GM12878 (cell line): ENCODE measurements at regions not wholly inside any gene's neighbourhood (a gene's known extent, or its start where the extent isn't known, plus 50 kb on each side); places are given as distances from the start of the nearest gene placed in this dataset.
A peak's percentile ranks its signal among the peaks of the same experiment; 100 is the strongest.

Source experiments
- ATAC-seq: fragments of 200-7000 bp; cut with Tn5 transposase; 3 replicates; pipeline ENCODE4 v1.9.1; 2020; ENCODE audit warnings: mild to moderate bottlenecking, moderate library complexity
- BruUV-seq: library from RNA; stranded (reverse); fragments of 400-500 nt; replicated peaks from 2 replicates; lab custom pipeline; 2021; lab: Mats Ljungman, UMichigan
- CTCF ChIA-PET: fragments of 300-600 bp; sonication (Branson Sonifier 250); formaldehyde crosslinking; extraction: SDS; loops from one replicate; lab custom pipeline; 2021; ENCODE audit warnings: inconsistent platforms; lab: Yijun Ruan, JAX
- POLR2A ChIA-PET: fragments of 350-600 bp; formaldehyde crosslinking; extraction: SDS; loops from one replicate; lab custom pipeline; 2021; ENCODE audit warnings: inconsistent platforms; lab: Charles Lee
- RAD21 ChIA-PET: fragments of 300-600 bp; sonication (Branson Sonifier 250); formaldehyde crosslinking; loops from one replicate; lab custom pipeline; 2023; ENCODE audit warnings: antibody characterized with exemption; ENCODE audit not compliant: unreplicated experiment; lab: Charles Lee
- SMC1A ChIA-PET: fragments of 300-600 bp; sonication (Branson Sonifier 250); formaldehyde crosslinking; loops from one replicate; lab custom pipeline; 2023; ENCODE audit not compliant: unreplicated experiment, uncharacterized antibody; lab: Charles Lee
- DNase-seq: peaks from one replicate; pipeline ENCODE4 v3.0.0-alpha.2; 2011; ENCODE audit warnings: low read depth, low spot score
- FAIRE-seq: peaks from 3 replicates; lab custom pipeline; 2011; peaks lifted over from hg19 to GRCh38; lab: Jason Lieb, UNC
- H2AFZ ChIP-seq: 2 replicates; pipeline ENCODE4 v1.6.0; 2011; ENCODE audit warnings: low read depth, low read length, control low read depth; ENCODE audit not compliant: control insufficient read depth
- H3K27ac ChIP-seq: 2 replicates; pipeline ENCODE4 v1.5.1; 2011; ENCODE audit warnings: control low read depth; ENCODE audit not compliant: control insufficient read depth, insufficient read depth
- H3K27me3 ChIP-seq, 2 experiments: replicated peaks in 1 of 2; 2 replicates each; pipeline versions ENCODE4 v1.6.0 to v1.6.1; 2011; ENCODE audit warnings: low read length in 1 of 2; ENCODE audit not compliant: control insufficient read depth in 2 of 2, insufficient read depth in 2 of 2
- H3K36me3 ChIP-seq, 2 experiments: 2 replicates each; pipeline ENCODE4 v1.5.1; 2011; ENCODE audit warnings: low read length in 1 of 2; ENCODE audit not compliant: control insufficient read depth in 2 of 2, insufficient read depth in 2 of 2
- H3K4me1 ChIP-seq: 2 replicates; pipeline ENCODE4 v1.6.1; 2011; ENCODE audit warnings: mild to moderate bottlenecking, low read length, moderate library complexity, mixed read lengths; ENCODE audit not compliant: control insufficient read depth, insufficient read depth
- H3K4me2 ChIP-seq: 2 replicates; pipeline ENCODE4 v1.6.0; 2011; ENCODE audit warnings: control low read depth; ENCODE audit not compliant: control insufficient read depth, insufficient read depth
- H3K4me3 ChIP-seq: fragments of 200-600 bp; sonication (generic); 2 replicates; pipeline ENCODE4 v1.5.1; 2016
- H3K79me2 ChIP-seq: 2 replicates; pipeline ENCODE4 v1.6.0; 2011; ENCODE audit warnings: low read length; ENCODE audit not compliant: control insufficient read depth, insufficient read depth
- H3K9ac ChIP-seq: 2 replicates; pipeline ENCODE4 v1.8.0; 2011; ENCODE audit warnings: low read length, control low read depth, mixed read lengths; ENCODE audit not compliant: control insufficient read depth, insufficient read depth
- H3K9me3 ChIP-seq: replicated peaks from 3 replicates; pipeline ENCODE4 v1.5.1; 2011; ENCODE audit warnings: mild to moderate bottlenecking, low read length; ENCODE audit not compliant: control insufficient read depth, insufficient read depth
- H4K20me1 ChIP-seq: 2 replicates; pipeline ENCODE4 v1.6.0; 2011; ENCODE audit not compliant: control insufficient read depth, insufficient read depth
- CTCF ChIP-seq, 3 experiments: IDR thresholded peaks in 2 of 3; conservative IDR thresholded peaks in 1 of 3; 2 replicates each; pipeline ENCODE4 v1.5.1; 2011; ENCODE audit warnings: low read depth in 3 of 3, low read length in 3 of 3, mild to moderate bottlenecking in 3 of 3, control low read depth in 2 of 3, moderate library complexity in 2 of 3, inconsistent platforms in 1 of 3, mixed read lengths in 1 of 3; ENCODE audit not compliant: control insufficient read depth in 2 of 3, insufficient read depth in 1 of 3; ENCODE audit errors: extremely low read depth in 1 of 3
- FOXM1 ChIP-seq: IDR thresholded peaks from 2 replicates; pipeline ENCODE4 v1.6.1; 2012; ENCODE audit warnings: low read depth, mild to moderate bottlenecking, inconsistent platforms, low read length, moderate library complexity
- RAD21 ChIP-seq: IDR thresholded peaks from 2 replicates; pipeline ENCODE4 v1.6.1; 2011; ENCODE audit warnings: mild to moderate bottlenecking, low read depth, low read length, moderate library complexity; ENCODE audit not compliant: insufficient read depth
- SMC3 ChIP-seq: IDR thresholded peaks from 2 replicates; pipeline ENCODE4 v1.6.1; 2011; ENCODE audit warnings: low read length, improper control_type of control experiment, borderline replicate concordance
- WGBS: methylation state at CpG from one replicate; pipeline ENCODE4 v1.1.6; 2016; ENCODE audit warnings: low lambda C conversion rate; ENCODE audit not compliant: insufficient replicate concordance, insufficient coverage; ENCODE audit errors: missing lambda C conversion rate; 5-methylcytosine and 5-hydroxymethylcytosine counted together
- in situ Hi-C: fragments of 300-500 bp; cut with MboI; formaldehyde crosslinking; loops from 9 replicates; pipeline ENCODE4 v1.14.3; 2018; ENCODE audit warnings: mixed read lengths
- intact Hi-C: fragments of 100-400 bp; cut with micrococcal nuclease; formaldehyde crosslinking; loops from one replicate; pipeline ENCODE4 v1.14.2; 2022; ENCODE audit not compliant: unreplicated experiment
- TF ChIP-seq, protein P1 (sequence below): fragments of 450-650 bp; IDR thresholded peaks from 2 replicates; pipeline ENCODE4 v1.6.1; 2014; ENCODE audit warnings: mild to moderate bottlenecking
- TF ChIP-seq, protein P2 (sequence below): IDR thresholded peaks from 2 replicates; pipeline ENCODE4 v1.6.1; 2011; ENCODE audit warnings: low read depth, low read length, improper control_type of control experiment, borderline replicate concordance

DNA sequence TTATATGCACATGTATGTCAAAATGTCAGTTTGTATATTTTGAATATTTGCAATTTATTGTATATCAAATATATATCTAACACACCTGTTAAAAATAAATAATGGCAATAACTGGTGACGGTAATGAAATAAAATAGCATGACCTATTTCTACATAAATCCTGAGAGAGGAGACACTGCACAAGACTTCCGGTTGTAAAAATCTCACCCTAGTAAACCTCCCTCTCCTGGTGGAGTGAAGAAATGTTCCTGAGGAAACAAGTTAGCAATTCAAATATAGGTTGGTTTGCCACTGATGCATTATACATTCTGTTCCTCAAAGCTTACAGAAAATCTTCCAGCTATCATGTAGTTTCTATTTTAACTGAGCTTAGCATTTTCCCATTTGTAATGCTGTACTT is 166.1 kb upstream of the SYT10 start:
- H3K36me3 ChIP-seq, result no peaks in the 10 kb centered on the region
- no TSS peak for BruUV-seq
- in situ Hi-C loops (no loop called here), intact Hi-C loops (no loop called here)
- FAIRE-seq, result no peak
- WGBS, result 50% methylated on average over 2 of the region's 2 CpGs
- H3K27ac ChIP-seq, result no peak overlapping the region
- no peak overlapping the region for H3K4me3 ChIP-seq
- no peak for DNase-seq
- ATAC-seq, result no peak
- H4K20me1 ChIP-seq, result no peaks in the 10 kb centered on the region
- H3K9ac ChIP-seq, result no peak overlapping the region
- no peak overlapping the region for H2AFZ ChIP-seq
- H3K27me3 ChIP-seq, result no peaks in the 10 kb centered on the region
- ChIA-PET RAD21 (interaction anchor here (1.1 to 1.2 kb wide), 4 partner anchors 22 to 850 kb away, joined by 3 to 5 read pairs (median 4); partner anchors contain the start of gene YARS2), POLR2A (interaction anchor here (1.6 kb wide), 1 partner anchor 17 kb away, joined by 6 read pairs; no protein-coding TSS in a partner anchor), SMC1A (interaction anchor here (0.6 to 1.5 kb wide), 8 partner anchors 9 to 850 kb away, joined by 3 to 5 read pairs (median 3); partner anchors contain the start of gene YARS2), CTCF (interaction anchor here (1.0 to 1.3 kb wide), 3 partner anchors 8 to 15 kb away, joined by 3 to 5 read pairs (median 4); no protein-coding TSS in a partner anchor)
- H3K4me2 ChIP-seq, result no peak overlapping the region
- no peaks in the 10 kb centered on the region for H3K4me1 ChIP-seq
- no peaks in the 10 kb centered on the region for H3K9me3 ChIP-seq
- no peaks in the 10 kb centered on the region for H3K79me2 ChIP-seq
- no peak for TF ChIP-seq FOXM1
- TF ChIP-seq RAD21, result peak; percentile 34; the same call in 1 of the 2 replicates
- TF ChIP-seq, protein P1, sequence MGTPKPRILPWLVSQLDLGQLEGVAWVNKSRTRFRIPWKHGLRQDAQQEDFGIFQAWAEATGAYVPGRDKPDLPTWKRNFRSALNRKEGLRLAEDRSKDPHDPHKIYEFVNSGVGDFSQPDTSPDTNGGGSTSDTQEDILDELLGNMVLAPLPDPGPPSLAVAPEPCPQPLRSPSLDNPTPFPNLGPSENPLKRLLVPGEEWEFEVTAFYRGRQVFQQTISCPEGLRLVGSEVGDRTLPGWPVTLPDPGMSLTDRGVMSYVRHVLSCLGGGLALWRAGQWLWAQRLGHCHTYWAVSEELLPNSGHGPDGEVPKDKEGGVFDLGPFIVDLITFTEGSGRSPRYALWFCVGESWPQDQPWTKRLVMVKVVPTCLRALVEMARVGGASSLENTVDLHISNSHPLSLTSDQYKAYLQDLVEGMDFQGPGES, result no peak
- TF ChIP-seq, protein P2, sequence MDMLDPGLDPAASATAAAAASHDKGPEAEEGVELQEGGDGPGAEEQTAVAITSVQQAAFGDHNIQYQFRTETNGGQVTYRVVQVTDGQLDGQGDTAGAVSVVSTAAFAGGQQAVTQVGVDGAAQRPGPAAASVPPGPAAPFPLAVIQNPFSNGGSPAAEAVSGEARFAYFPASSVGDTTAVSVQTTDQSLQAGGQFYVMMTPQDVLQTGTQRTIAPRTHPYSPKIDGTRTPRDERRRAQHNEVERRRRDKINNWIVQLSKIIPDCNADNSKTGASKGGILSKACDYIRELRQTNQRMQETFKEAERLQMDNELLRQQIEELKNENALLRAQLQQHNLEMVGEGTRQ, result no peak
- peak; percentile 26; the same call in 1 of the 2 replicates for TF ChIP-seq SMC3
- TF ChIP-seq CTCF (IDR thresholded peaks at IDR 0.05 in 2 of 3, conservative IDR thresholded peaks at IDR 0.05 in 1 of 3; ENCODE audit: control insufficient read depth in 2 of 3, extremely low read depth in 1 of 3, insufficient read depth in 1 of 3, low read depth in 3 of 3, low read length in 3 of 3), result peak in 1 of 3 experiments; percentile 12; a peak in 2 of 6 replicates
